Progenitor cell of endocrine pancreas (in vitro differentiated cells): ENCODE measurements at regions not wholly inside any gene's neighbourhood (a gene's known extent, or its start where the extent isn't known, plus 50 kb on each side); places are given as distances from the start of the nearest gene placed in this dataset.

Source experiments
- DNase-seq: peaks from one replicate; pipeline ENCODE4 v3.0.0; 2021; ENCODE audit warnings: low spot score; ENCODE audit not compliant: unreplicated experiment
- H3K27ac Mint-ChIP-seq: 2 replicates; pipeline ENCODE4 v1.8.0; 2021; ENCODE audit warnings: mild to moderate bottlenecking, moderate library complexity, mixed read lengths
- H3K27me3 Mint-ChIP-seq: 2 replicates; pipeline ENCODE4 v1.8.0; 2021; ENCODE audit warnings: mixed read lengths
- H3K36me3 Mint-ChIP-seq: 2 replicates; pipeline ENCODE4 v1.8.0; 2022; ENCODE audit warnings: mixed read lengths; ENCODE audit not compliant: insufficient read depth
- H3K4me1 Mint-ChIP-seq: 2 replicates; pipeline ENCODE4 v1.8.0; 2021; ENCODE audit warnings: low read depth, mixed read lengths
- H3K4me3 Mint-ChIP-seq: 2 replicates; pipeline ENCODE4 v1.8.0; 2021; ENCODE audit warnings: low read depth, mild to moderate bottlenecking, moderate library complexity, mixed read lengths
- H3K9me3 Mint-ChIP-seq: 2 replicates; pipeline ENCODE4 v1.8.0; 2021; ENCODE audit warnings: low read depth, mixed read lengths
- CTCF ChIP-seq: fragments of 200-600 bp; sonication (generic); IDR thresholded peaks from one replicate; pipeline ENCODE4 v1.5.0; 2021; ENCODE audit warnings: antibody characterized with exemption, mild to moderate bottlenecking; ENCODE audit not compliant: unreplicated experiment

GRCh38 chr4:103374306-103374705 lies 176.2 kb upstream of the CENPE start:
- Mint-ChIP-seq H3K4me1 (no peaks in the 10 kb centered on the region), H3K36me3 (peaks cover 2% of the 10 kb centered on the region), H3K9me3 (no peaks in the 10 kb centered on the region), H3K4me3 (no peak overlapping the region), H3K27me3 (no peaks in the 10 kb centered on the region), H3K27ac (no peak overlapping the region)
- DNase-seq = no peak
- TF ChIP-seq CTCF = no peak

- no peaks in the 10 kb centered on the region for H3K27me3 Mint-ChIP-seq
- H3K4me3 Mint-ChIP-seq = no peak overlapping the region
- no peaks in the 10 kb centered on the region for H3K36me3 Mint-ChIP-seq
- DNase-seq = no peak
- no peak for TF ChIP-seq CTCF
- no peaks in the 10 kb centered on the region for H3K9me3 Mint-ChIP-seq
- no peaks in the 10 kb centered on the region for H3K4me1 Mint-ChIP-seq
- no peak overlapping the region for H3K27ac Mint-ChIP-seq
Measured at GRCh38 chr4:103372002-103372558, 173.9 kb upstream of the CENPE start.

- H3K4me3 Mint-ChIP-seq = no peak overlapping the region
- no peaks in the 10 kb centered on the region for H3K9me3 Mint-ChIP-seq
- no peaks in the 10 kb centered on the region for H3K36me3 Mint-ChIP-seq
- no peak overlapping the region for H3K27ac Mint-ChIP-seq
- DNase-seq = no peak
- no peaks in the 10 kb centered on the region for H3K4me1 Mint-ChIP-seq
- TF ChIP-seq CTCF = no peak
- H3K27me3 Mint-ChIP-seq = no peaks in the 10 kb centered on the region
Measured at GRCh38 chr4:103370336-103370735, 172.2 kb upstream of the CENPE start.

GRCh38 chr4:103365285-103365684 lies 167.1 kb upstream of the CENPE start:
- no peak for TF ChIP-seq CTCF
- Mint-ChIP-seq H3K4me1 (peaks cover 9% of the 10 kb centered on the region), H3K27me3 (no peaks in the 10 kb centered on the region), H3K9me3 (peaks cover 7% of the 10 kb centered on the region), H3K4me3 (no peak overlapping the region), H3K27ac (no peak overlapping the region), H3K36me3 (peaks cover 6% of the 10 kb centered on the region)
- no peak for DNase-seq

DNA sequence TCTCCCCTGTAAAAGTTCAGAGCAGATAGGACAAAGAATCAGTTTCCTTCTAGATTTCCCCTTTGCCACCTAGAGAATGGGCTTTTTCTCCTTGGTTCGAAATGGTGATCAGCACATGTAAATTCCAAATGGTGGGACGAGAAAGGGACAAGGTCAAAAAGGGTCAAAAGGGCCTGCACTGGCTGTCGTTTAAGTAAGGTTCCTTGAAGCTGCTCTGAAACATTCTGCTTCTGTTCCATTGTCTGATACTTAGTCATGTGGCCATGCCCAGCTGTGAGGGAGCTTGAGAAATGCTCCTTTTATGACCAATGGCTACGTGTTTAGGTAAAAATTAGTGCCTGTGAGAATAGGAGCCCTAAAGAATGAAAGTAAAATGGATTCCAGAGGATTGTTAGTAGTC lies 165.9 kb upstream of the CENPE start:
- H3K27ac Mint-ChIP-seq = no peak overlapping the region
- no peaks in the 10 kb centered on the region for H3K27me3 Mint-ChIP-seq
- peaks cover 13% of the 10 kb centered on the region for H3K36me3 Mint-ChIP-seq
- peaks cover 15% of the 10 kb centered on the region for H3K9me3 Mint-ChIP-seq
- no peak overlapping the region for H3K4me3 Mint-ChIP-seq
- TF ChIP-seq CTCF = no peak
- H3K4me1 Mint-ChIP-seq = peaks cover 9% of the 10 kb centered on the region
- DNase-seq = no peak
